Activated effector memory CD4-positive, alpha-beta T cell treated with Interleukin-2 at 50 U/mL for 16 hours (primary cell): ENCODE measurements at regions not wholly inside any gene's neighbourhood (a gene's known extent, or its start where the extent isn't known, plus 50 kb on each side); places are given as distances from the start of the nearest gene placed in this dataset.

Experiments
- DNase-seq: peaks from one replicate; pipeline ENCODE4 v3.0.0-alpha.2; 2020

GRCh38 chr4:151824656-151825055 lies 63.8 kb upstream of the GATB start:
- DNase-seq = no peak

- DNase-seq = no peak
Measured at GRCh38 chr4:151822331-151822730, 61.5 kb upstream of the GATB start.

- no peak for DNase-seq
Measured at GRCh38 chr4:151820004-151820403, 59.2 kb upstream of the GATB start.

GRCh38 chr4:151811403-151811802 lies 50.6 kb upstream of the GATB start:
- DNase-seq = no peak
